HCT116 (cell line): ENCODE measurements at regions not wholly inside any gene's neighbourhood (a gene's known extent, or its start where the extent isn't known, plus 50 kb on each side); places are given as distances from the start of the nearest gene placed in this dataset.

ENCODE experiments used
- ATAC-seq: fragments of 200-7000 bp; cut with Tn5 transposase; 2 replicates; pipeline ENCODE4 v1.9.1; 2020; ENCODE audit warnings: mild to moderate bottlenecking, moderate library complexity
- BruUV-seq: library from RNA; stranded (reverse); fragments of 400-500 nt; replicated peaks from 2 replicates; lab custom pipeline; 2021; lab: Mats Ljungman, UMichigan
- CTCF ChIA-PET: fragments of 300-600 bp; sonication (Branson Sonifier 250); formaldehyde crosslinking; loops from one replicate; lab custom pipeline; 2021; ENCODE audit warnings: antibody characterized with exemption; lab: Charles Lee
- POLR2A ChIA-PET: fragments of 300-600, 350-600 bp; sonication (Branson Sonifier 250); formaldehyde crosslinking; loops from one replicate; lab custom pipeline; 2021; ENCODE audit warnings: antibody characterized with exemption; lab: Charles Lee
- RAD21 ChIA-PET, 2 experiments: fragments of 300-600 bp; sonication (Branson Sonifier 250); formaldehyde crosslinking; loops; one replicate each; lab custom pipeline; 2023; ENCODE audit warnings: low total read pairs in 2 of 2; ENCODE audit not compliant: uncharacterized antibody in 2 of 2, unreplicated experiment in 2 of 2, low non-redundant PET in 1 of 2; lab: Charles Lee
- DNase-seq: peaks from one replicate; pipeline ENCODE4 v3.0.0-alpha.2; 2010; ENCODE audit warnings: low read depth, low spot score
- H2AFZ ChIP-seq: fragments of 200-600 bp; shearing (Covaris generic), sonication (generic); 2 replicates; pipeline ENCODE4 v1.6.1; 2017; ENCODE audit warnings: low read depth, mixed run types, mixed read lengths, antibody characterized with exemption, low read length; ENCODE audit not compliant: poor library complexity, severe bottlenecking
- H3K27ac ChIP-seq: 2 replicates; pipeline ENCODE4 v1.5.1; 2012; ENCODE audit warnings: low read depth, low read length
- H3K27me3 ChIP-seq: fragments of 200-600 bp; sonication (generic); 2 replicates; pipeline ENCODE4 v1.6.1; 2016; ENCODE audit warnings: mixed run types, low read length, mixed read lengths; ENCODE audit not compliant: insufficient read depth
- H3K36me3 ChIP-seq, 2 experiments: fragments of 200-500 bp in 1 of 2; fragments of 200-600 bp in 1 of 2; sonication (Bioruptor generic) in 1 of 2; sonication (generic) in 1 of 2; 2 replicates each; pipeline versions ENCODE4 v1.5.1 to v1.6.1; 2014 to 2016; ENCODE audit warnings: low read length in 2 of 2, inconsistent platforms in 1 of 2, mixed read lengths in 1 of 2, mixed run types in 1 of 2; ENCODE audit not compliant: insufficient read depth in 2 of 2, control insufficient read depth in 1 of 2
- H3K4me1 ChIP-seq, 2 experiments: fragments of 200-600 bp in 1 of 2; sonication (generic) in 1 of 2; 2 replicates each; pipeline versions ENCODE4 v1.5.1 to v1.6.1; 2012 to 2017; ENCODE audit warnings: low read length in 2 of 2, inconsistent platforms in 1 of 2, mild to moderate bottlenecking in 1 of 2, mixed read lengths in 1 of 2, mixed run types in 1 of 2, moderate library complexity in 1 of 2; ENCODE audit not compliant: insufficient read depth in 2 of 2, control insufficient read depth in 1 of 2
- H3K4me2 ChIP-seq: fragments of 200-600 bp; sonication (generic); 2 replicates; pipeline ENCODE4 v1.6.1; 2017; ENCODE audit warnings: mixed run types, low read length, mixed read lengths
- H3K4me3 ChIP-seq, 2 experiments: fragments of 200-600 bp in 1 of 2; sonication (generic) in 1 of 2; replicated peaks in 1 of 2; 2 replicates each; pipeline ENCODE4 v1.5.1; 2011 to 2016; ENCODE audit warnings: low read length in 2 of 2, control low read depth in 1 of 2, low read depth in 1 of 2, mild to moderate bottlenecking in 1 of 2, mixed read lengths in 1 of 2, mixed run types in 1 of 2
- H3K79me2 ChIP-seq: fragments of 200-600 bp; sonication (generic); 2 replicates; pipeline ENCODE4 v1.6.1; 2017; ENCODE audit warnings: mild to moderate bottlenecking, mixed run types, low read length, moderate library complexity, mixed read lengths; ENCODE audit not compliant: insufficient read depth
- H3K9ac ChIP-seq: fragments of 200-600 bp; sonication (generic); 2 replicates; pipeline ENCODE4 v1.6.1; 2016; ENCODE audit warnings: low read length, mixed read lengths
- H3K9me2 ChIP-seq: fragments of 200-600 bp; sonication (generic), shearing (Covaris generic); 2 replicates; pipeline ENCODE4 v1.6.1; 2017; ENCODE audit warnings: mixed run types, mild to moderate bottlenecking, moderate library complexity; ENCODE audit not compliant: insufficient read depth
- H3K9me3 ChIP-seq, 2 experiments: fragments of 200-500 bp in 1 of 2; fragments of 200-600 bp in 1 of 2; sonication (Bioruptor generic) in 1 of 2; sonication (generic) in 1 of 2; 2 replicates each; pipeline ENCODE4 v1.6.1; 2014 to 2017; ENCODE audit warnings: low read length in 2 of 2, mixed read lengths in 2 of 2, inconsistent platforms in 1 of 2, low read depth in 1 of 2, mild to moderate bottlenecking in 1 of 2, mixed run types in 1 of 2, moderate library complexity in 1 of 2; ENCODE audit not compliant: control insufficient read depth in 1 of 2, insufficient read depth in 1 of 2
- H4K20me1 ChIP-seq: fragments of 200-600 bp; sonication (generic), shearing (Covaris generic); 2 replicates; pipeline ENCODE4 v1.6.1; 2017; ENCODE audit warnings: mixed run types, mild to moderate bottlenecking, moderate library complexity; ENCODE audit not compliant: insufficient read depth
- CBX3 ChIP-seq: IDR thresholded peaks from 2 replicates; pipeline ENCODE4 v1.6.1; 2012; ENCODE audit warnings: low read depth
- CEBPB ChIP-seq: IDR thresholded peaks from 2 replicates; pipeline ENCODE4 v1.6.1; 2012; ENCODE audit warnings: low read depth
- EGR1 ChIP-seq: IDR thresholded peaks from 2 replicates; pipeline ENCODE4 v1.6.1; 2012; ENCODE audit warnings: low read depth
- ELF1 ChIP-seq: IDR thresholded peaks from 2 replicates; pipeline ENCODE4 v1.6.1; 2012; ENCODE audit warnings: low read depth, borderline replicate concordance
- FOSL1 ChIP-seq: IDR thresholded peaks from 2 replicates; pipeline ENCODE4 v1.6.1; 2012; ENCODE audit warnings: low read depth
- RAD21 ChIP-seq: IDR thresholded peaks from 2 replicates; pipeline ENCODE4 v1.6.1; 2012; ENCODE audit warnings: low read depth, mild to moderate bottlenecking
- REST ChIP-seq: IDR thresholded peaks from 2 replicates; pipeline ENCODE4 v1.6.1; 2012; ENCODE audit warnings: low read depth
- TCF7L2 ChIP-seq: IDR thresholded peaks from 2 replicates; pipeline ENCODE4 v1.7.0; 2011; ENCODE audit warnings: borderline replicate concordance, inconsistent platforms; ENCODE audit not compliant: insufficient read depth, insufficient read length; ENCODE audit errors: extremely low read depth
- ZFX ChIP-seq: fragments of 450-650 bp; IDR thresholded peaks from 2 replicates; pipeline ENCODE4 v1.6.1; 2017
- ZNF274 ChIP-seq: fragments of 200-500 bp; sonication (Bioruptor generic); IDR thresholded peaks from 2 replicates; pipeline ENCODE4 v1.6.1; 2014; ENCODE audit warnings: mild to moderate bottlenecking, low read depth, low read length, inconsistent platforms
- intact Hi-C: fragments of 100-400 bp; cut with micrococcal nuclease; formaldehyde crosslinking; loops from 2 replicates; pipeline ENCODE4 v1.10.0; 2022
- TF ChIP-seq, protein P1 (sequence below): IDR thresholded peaks from 2 replicates; pipeline ENCODE4 v1.6.1; 2012
- TF ChIP-seq, protein P2 (sequence below): IDR thresholded peaks from 2 replicates; pipeline ENCODE4 v1.6.1; 2012

DNA sequence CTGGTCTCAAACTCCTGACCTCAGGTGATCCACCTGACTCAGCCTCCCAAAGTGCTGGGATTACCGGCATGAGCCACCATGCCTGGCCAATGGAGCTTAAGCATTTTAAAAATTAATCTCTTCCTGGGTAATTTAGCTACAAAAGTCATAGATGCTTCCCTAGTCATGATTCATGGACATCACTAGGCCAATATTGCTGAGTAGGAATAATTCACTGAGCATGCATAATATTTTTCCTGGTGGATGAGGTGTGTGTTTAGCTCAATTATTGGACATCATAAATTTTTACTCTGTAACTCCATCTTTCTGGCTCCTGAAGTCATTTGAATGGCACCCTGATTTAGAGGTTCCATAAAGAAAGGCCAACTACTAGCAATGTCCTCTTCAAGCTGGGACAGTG lies 512.9 kb upstream of the AGTR1 start:
- ChIA-PET CTCF (no interaction called here), POLR2A (no interaction called here), RAD21 (no interaction called here)
- H2AFZ ChIP-seq = no peak overlapping the region
- H3K4me2 ChIP-seq = no peak overlapping the region
- H3K79me2 ChIP-seq = no peaks in the 10 kb centered on the region
- no peaks in the 10 kb centered on the region for H3K36me3 ChIP-seq
- no peak overlapping the region for H3K27ac ChIP-seq
- ATAC-seq = no peak
- H3K4me1 ChIP-seq = no peaks in the 10 kb centered on the region
- no peak overlapping the region for H3K9ac ChIP-seq
- H3K9me3 ChIP-seq = no peaks in the 10 kb centered on the region
- no peak for DNase-seq
- H4K20me1 ChIP-seq = no peaks in the 10 kb centered on the region
- intact Hi-C loops = no loop called here
- TF ChIP-seq RAD21 (no peak), FOSL1 (no peak), TCF7L2 (no peak), REST (no peak), ELF1 (no peak), CBX3 (no peak), ZFX (no peak), CEBPB (no peak), EGR1 (no peak), ZNF274 (no peak)
- TF ChIP-seq, protein P1, sequence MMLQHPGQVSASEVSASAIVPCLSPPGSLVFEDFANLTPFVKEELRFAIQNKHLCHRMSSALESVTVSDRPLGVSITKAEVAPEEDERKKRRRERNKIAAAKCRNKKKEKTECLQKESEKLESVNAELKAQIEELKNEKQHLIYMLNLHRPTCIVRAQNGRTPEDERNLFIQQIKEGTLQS = no peak
- TF ChIP-seq, protein P2, sequence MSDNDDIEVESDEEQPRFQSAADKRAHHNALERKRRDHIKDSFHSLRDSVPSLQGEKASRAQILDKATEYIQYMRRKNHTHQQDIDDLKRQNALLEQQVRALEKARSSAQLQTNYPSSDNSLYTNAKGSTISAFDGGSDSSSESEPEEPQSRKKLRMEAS = no peak
- no TSS peak for BruUV-seq
- H3K9me2 ChIP-seq = no peaks in the 10 kb centered on the region
- no peaks in the 10 kb centered on the region for H3K27me3 ChIP-seq
- no peak overlapping the region for H3K4me3 ChIP-seq
